Kidney (tissue), 13 donors: ENCODE measurements at regions not wholly inside any gene's neighbourhood (a gene's known extent, or its start where the extent isn't known, plus 50 kb on each side); places are given as distances from the start of the nearest gene placed in this dataset.

Experiments used
- DNase-seq, 5 donors: peaks; one replicate each; pipeline ENCODE4 v3.0.0-alpha.2; 2013 to 2020
- FAIRE-seq: peaks from 2 replicates; lab custom pipeline; 2012; peaks lifted over from hg19 to GRCh38; lab: Jason Lieb, UNC
- H3K27ac ChIP-seq, 2 donors: one replicate each; pipeline ENCODE4 v1.7.0; 2013; ENCODE audit warnings: low read depth in 2 of 2, low read length in 2 of 2, inconsistent platforms in 1 of 2
- H3K27me3 ChIP-seq: one replicate; pipeline ENCODE4 v1.7.1; 2013; ENCODE audit warnings: low read length, inconsistent platforms; ENCODE audit not compliant: control insufficient read depth, insufficient read depth
- H3K36me3 ChIP-seq, 3 donors: one replicate each; pipeline versions ENCODE4 v1.7.0 to v1.7.1; 2013; ENCODE audit warnings: low read length in 3 of 3, control low read depth in 1 of 3, inconsistent platforms in 1 of 3; ENCODE audit not compliant: insufficient read depth in 3 of 3, control insufficient read depth in 2 of 3
- H3K4me1 ChIP-seq, 3 donors: one replicate each; pipeline versions ENCODE4 v1.7.0 to v1.7.1; 2013; ENCODE audit warnings: low read length in 3 of 3, inconsistent platforms in 1 of 3, low read depth in 1 of 3; ENCODE audit not compliant: control insufficient read depth in 2 of 3, insufficient read depth in 2 of 3
- H3K4me3 ChIP-seq, 3 donors: one replicate each; pipeline versions ENCODE4 v1.7.0 to v1.8.1; 2013; ENCODE audit warnings: low read length in 3 of 3, control low read depth in 1 of 3, inconsistent platforms in 1 of 3
- H3K9ac ChIP-seq, 3 donors: one replicate each; pipeline versions ENCODE4 v1.7.0 to v1.7.1; 2013; ENCODE audit warnings: low read length in 3 of 3, control low read depth in 1 of 3, inconsistent platforms in 1 of 3
- H3K9me3 ChIP-seq, 3 donors: one replicate each; pipeline versions ENCODE4 v1.7.0 to v1.7.1; 2013; ENCODE audit warnings: low read length in 3 of 3, control low read depth in 1 of 3, inconsistent platforms in 1 of 3; ENCODE audit not compliant: control insufficient read depth in 2 of 3, insufficient read depth in 1 of 3
- intact Hi-C: fragments of 100-400 bp; cut with DNase I; formaldehyde crosslinking; loops from one replicate; pipeline ENCODE4 v1.11.1; 2022
- TF ChIP-seq, protein P1 (sequence below): IDR thresholded peaks from 3 replicates; pipeline ENCODE4 v1.5.1; 2012; ENCODE audit warnings: mild to moderate bottlenecking, moderate library complexity, borderline replicate concordance; ENCODE audit not compliant: insufficient read depth; ENCODE audit errors: extremely low read depth
- donor health status: control.
- donor health status: control.
- donor health status: control.
- donor health status: control.
- donor health status: control.
- donor health status: DM: yes; HTN: yes; CAD: no.
- donor health status: Normal renal cell carcinoma (clear cell type).

DNA sequence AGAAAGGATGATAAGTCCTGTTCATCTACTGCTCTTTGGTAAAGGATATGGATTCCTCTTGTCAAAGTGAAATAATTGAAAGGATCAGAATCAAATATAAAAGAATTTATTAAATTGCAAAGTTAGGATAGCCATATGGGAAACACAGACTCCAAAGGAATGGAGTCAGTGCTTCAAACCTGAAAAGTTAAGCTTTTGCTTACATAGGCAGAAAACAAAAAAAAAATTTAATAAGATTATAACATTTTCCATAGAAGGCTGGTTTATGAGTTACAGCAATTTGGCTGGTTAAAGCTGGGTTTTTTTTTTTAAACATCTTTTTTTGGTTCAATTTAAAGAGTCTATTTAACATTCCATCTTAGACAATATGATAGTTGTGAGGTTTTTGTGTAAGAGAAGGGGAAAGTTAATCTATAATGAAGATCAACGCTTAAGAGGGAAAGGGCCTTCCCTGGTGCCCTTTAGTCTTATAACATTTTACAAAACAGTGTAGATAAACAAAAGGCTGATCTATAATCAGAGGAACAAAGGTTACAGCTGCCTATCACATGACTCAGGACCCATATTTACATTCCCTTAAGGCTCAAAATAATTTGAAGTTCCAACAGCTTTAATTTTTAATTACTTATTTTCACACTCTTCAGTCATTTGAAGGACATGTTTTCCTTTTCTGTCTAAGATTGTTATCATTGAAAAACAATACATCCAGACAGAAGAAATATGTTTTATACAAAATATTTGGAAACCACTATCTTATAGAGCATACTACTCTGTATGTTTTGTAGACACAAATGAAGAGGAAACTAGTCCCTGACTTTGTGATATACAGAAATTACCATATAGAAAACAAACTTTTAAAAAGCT is 234.3 kb upstream of the MBL2 start:
- no peak overlapping the region for H3K9ac ChIP-seq
- FAIRE-seq (no peak), DNase-seq (no peak)
- no peaks in the 10 kb centered on the region for H3K36me3 ChIP-seq
- TF ChIP-seq, protein P1, sequence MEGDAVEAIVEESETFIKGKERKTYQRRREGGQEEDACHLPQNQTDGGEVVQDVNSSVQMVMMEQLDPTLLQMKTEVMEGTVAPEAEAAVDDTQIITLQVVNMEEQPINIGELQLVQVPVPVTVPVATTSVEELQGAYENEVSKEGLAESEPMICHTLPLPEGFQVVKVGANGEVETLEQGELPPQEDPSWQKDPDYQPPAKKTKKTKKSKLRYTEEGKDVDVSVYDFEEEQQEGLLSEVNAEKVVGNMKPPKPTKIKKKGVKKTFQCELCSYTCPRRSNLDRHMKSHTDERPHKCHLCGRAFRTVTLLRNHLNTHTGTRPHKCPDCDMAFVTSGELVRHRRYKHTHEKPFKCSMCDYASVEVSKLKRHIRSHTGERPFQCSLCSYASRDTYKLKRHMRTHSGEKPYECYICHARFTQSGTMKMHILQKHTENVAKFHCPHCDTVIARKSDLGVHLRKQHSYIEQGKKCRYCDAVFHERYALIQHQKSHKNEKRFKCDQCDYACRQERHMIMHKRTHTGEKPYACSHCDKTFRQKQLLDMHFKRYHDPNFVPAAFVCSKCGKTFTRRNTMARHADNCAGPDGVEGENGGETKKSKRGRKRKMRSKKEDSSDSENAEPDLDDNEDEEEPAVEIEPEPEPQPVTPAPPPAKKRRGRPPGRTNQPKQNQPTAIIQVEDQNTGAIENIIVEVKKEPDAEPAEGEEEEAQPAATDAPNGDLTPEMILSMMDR = no peak
- intact Hi-C loops = no loop called here
- H3K4me1 ChIP-seq = no peaks in the 10 kb centered on the region
- no peak overlapping the region for H3K27ac ChIP-seq
- no peaks in the 10 kb centered on the region for H3K27me3 ChIP-seq
- no peak overlapping the region for H3K4me3 ChIP-seq
- H3K9me3 ChIP-seq = no peaks in the 10 kb centered on the region

DNA sequence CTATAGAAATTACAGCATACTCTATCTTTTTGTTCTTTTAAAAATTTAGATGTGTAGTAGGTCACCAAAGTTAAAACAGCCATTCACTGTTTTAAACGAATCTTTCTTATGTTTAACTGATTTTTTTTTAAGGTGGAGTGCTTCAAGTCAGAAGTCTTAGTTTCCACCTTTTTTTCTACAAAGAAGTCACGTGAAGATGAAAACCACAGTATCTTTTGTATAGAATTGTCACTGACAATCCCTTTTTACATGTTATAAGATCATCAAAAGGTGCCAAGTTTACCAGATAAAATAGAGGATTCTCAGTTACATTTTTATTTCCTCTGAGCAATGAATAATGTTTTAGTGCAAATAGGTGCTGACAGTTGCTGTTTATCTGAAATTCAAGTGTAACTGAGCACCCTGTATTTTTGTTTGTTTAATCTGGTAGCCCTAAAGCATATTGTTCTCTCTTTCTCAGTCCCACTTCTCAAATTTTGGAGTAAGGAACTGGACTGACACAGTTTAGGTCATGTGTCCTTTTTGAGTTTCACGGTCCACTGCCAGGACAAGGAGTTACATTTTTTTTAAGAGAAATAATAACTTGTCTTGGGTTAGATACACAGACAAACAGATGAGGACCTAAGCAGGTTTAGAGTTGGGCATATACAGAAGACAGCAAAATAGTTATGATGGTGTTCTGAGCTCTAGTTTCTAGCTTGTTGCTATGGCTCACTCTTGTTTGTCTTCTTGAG is 233.2 kb upstream of the MBL2 start:
- FAIRE-seq (peak; percentile 8), DNase-seq (peak in 1 of 5 donors; percentile 58)
- Histone ChIP-seq H3K9ac (no peak overlapping the region), H3K36me3 (no peaks in the 10 kb centered on the region), H3K27me3 (no peaks in the 10 kb centered on the region), H3K9me3 (no peaks in the 10 kb centered on the region), H3K4me1 (no peaks in the 10 kb centered on the region), H3K27ac (no peak overlapping the region), H3K4me3 (no peak overlapping the region)
- TF ChIP-seq, protein P1 = no peak
- intact Hi-C loops = no loop called here

DNA sequence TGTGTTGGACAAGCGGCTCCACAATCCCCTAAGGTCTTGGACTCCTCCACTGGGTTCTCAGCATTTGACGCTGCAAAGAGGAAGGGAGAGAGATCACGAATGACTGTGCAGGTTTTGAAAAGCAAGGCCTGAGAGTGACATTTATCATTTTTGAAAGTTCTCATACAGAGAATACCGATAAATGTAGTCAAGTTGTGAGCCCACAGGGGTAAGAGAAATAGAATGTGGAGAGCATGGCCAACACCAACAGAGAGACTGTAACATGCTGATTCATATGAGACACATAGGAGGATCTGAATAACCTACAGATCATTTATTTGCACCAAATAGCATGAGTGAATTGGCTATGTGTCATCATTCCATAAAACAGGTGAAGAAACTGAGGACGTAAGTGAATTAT is 230.5 kb upstream of the MBL2 start:
- Histone ChIP-seq H3K9me3 (no peaks in the 10 kb centered on the region), H3K36me3 (no peaks in the 10 kb centered on the region), H3K4me1 (no peaks in the 10 kb centered on the region), H3K4me3 (no peak overlapping the region), H3K27ac (no peak overlapping the region), H3K9ac (no peak overlapping the region), H3K27me3 (no peaks in the 10 kb centered on the region)
- TF ChIP-seq, protein P1 = no peak
- intact Hi-C loops = no loop called here
- no peak for DNase-seq
- FAIRE-seq = no peak
